22Rv1 (cell line): ENCODE measurements at regions not wholly inside any gene's neighbourhood (a gene's known extent, or its start where the extent isn't known, plus 50 kb on each side); places are given as distances from the start of the nearest gene placed in this dataset.

Experiments used
- CTCF ChIP-seq: fragments of 450-650 bp; IDR thresholded peaks from 2 replicates; pipeline ENCODE4 v1.5.1; 2017; ENCODE audit warnings: mild to moderate bottlenecking
- ZFX ChIP-seq: fragments of 450-650 bp; IDR thresholded peaks from 2 replicates; pipeline ENCODE4 v1.6.1; 2017; ENCODE audit warnings: antibody characterized with exemption, borderline replicate concordance

GRCh38 chr20:48040051-48040450 lies 254.8 kb upstream of the SULF2 start:
- TF ChIP-seq CTCF (no peak), ZFX (no peak)
